ENCODE measurements at regions not wholly inside any gene's neighbourhood (a gene's known extent, or its start where the extent isn't known, plus 50 kb on each side); places are given as distances from the start of the nearest gene placed in this dataset.

DNA sequence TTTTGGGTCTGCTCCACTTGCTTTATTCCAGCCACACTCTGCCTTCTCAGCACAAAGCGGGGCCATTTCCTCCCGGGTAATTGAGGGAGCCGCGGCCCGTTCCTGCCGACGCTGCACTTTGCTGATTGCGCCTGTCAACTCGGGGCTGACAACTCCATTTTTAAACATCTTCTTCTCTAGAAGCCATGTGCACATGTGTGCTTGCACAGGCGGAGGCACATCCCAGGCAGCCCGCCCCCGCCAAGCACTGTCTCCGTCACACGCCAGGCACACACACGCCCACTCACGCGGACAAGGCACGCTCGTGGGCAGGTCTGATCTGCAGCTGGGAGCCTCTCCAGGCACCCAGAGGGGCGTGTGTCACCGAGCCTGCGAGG lies 63.2 kb downstream of the ENGASE start:
- no peak for DNase-seq

DNA sequence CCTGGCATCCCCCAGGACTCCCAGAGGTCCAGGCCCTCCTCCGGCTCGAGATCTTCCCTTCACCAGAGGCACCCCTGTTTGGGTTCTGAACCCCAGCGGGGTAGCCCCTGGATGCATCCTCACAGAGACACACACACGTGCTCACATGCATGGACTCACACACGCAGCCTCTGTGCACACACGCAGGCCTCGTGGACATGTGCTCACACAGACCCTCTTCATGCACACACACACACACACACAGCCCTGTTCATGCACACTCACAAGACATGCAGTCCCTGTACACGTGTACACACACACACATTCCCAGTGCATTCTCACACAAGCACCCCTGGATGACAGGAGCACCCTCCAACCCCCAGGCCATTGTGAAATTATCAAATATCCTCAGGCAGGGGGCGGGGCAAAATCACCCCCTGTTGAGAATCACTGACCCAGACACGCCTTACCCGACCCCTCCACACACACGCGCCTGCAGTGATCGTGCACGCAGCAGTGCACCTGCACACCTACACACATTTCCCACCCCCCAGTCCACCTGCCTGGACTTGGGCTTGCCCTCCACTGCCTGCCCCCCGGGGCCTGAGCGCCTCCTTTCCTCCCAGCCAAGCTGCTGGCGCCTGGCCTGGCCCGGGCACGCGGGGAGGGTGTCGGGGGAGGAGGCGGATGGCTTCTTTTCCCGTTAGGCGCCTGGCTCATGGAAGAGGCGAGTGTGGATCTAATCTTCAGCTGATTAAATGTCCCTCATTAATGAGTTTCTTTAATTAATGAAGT lies 62.6 kb downstream of the ENGASE start:
- no peak for DNase-seq

DNA sequence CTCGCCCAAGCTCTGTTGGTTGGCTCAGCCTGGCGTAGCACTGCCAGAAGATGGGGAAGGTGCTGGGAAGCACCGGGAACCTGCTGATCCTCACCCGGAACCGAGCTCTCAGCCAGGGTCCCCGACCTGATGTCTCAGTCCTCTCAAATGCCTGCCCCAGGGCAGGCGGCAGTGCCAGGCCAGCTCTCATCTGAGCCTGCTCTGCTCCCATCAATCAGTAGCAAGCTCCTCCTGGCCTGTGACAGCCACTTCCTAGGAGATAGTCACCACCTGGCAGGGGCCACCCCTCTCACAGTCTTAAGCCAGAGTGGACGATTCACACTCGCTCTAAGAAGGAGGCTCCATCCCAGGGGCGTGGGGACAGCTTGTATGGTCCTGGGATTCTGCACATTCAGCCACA lies 62.0 kb downstream of the ENGASE start:
- no peak for DNase-seq

Measured in activated T-cell treated with anti-CD3 and anti-CD28 coated beads, Interleukin-2, amount 50 U/mL, for 1 hour (primary cell).